ENCODE measurements at regions not wholly inside any gene's neighbourhood (a gene's known extent, or its start where the extent isn't known, plus 50 kb on each side); places are given as distances from the start of the nearest gene placed in this dataset.
A peak's percentile ranks its signal among the peaks of the same experiment; 100 is the strongest.

DNA sequence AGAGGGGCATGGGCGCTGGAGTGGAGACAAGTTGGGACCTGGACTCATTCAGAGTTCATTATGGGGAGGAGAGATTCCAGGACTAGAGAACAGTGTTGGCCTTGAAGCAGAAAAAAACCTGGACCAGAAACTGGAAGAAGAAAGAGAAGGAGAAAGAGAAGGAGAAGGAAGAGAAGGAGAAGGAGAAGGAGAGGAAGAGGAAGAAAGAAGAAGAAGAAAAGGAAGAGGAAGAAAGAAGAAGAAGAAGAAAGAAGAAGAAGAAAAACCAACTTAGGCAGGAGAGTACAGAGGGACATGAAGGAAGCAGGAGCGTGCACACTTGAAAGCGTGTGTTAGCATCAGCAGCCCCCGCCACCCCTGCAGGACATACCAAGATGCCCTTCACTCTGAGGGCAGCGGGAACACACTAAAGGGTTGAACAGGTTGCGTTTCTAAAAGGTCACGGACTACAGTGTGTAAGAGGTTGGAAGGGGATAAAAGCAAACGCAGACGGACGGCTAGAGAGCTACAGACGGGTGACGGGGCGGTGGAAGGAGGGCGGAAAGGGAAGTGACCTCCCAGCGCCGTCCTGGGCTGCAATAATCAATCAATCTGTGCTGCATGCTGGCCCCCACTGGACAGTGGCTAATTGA lies 95.3 kb downstream of the SEC61G start:
- DNase-seq (ENCODE audit: low spot score in 2 of 2), result no peak
- Histone ChIP-seq H3K4me1 (no peaks in the 10 kb centered on the region), H3K27me3 (ENCODE audit: low read depth) (0 out of 2 replicates have a peak, but pooled peaks cover 6% of the 10 kb centered on the region), H3K36me3 (replicated peaks) (no peaks in the 10 kb centered on the region), H3K9me3 (no peaks in the 10 kb centered on the region), H3K4me3 (peak overlapping the region; percentile 8; the same call in 1 of the 2 replicates)
- in situ Hi-C loops (cut with MboI; ENCODE audit: low sequenced_read_pairs), result no loop called here

DNA sequence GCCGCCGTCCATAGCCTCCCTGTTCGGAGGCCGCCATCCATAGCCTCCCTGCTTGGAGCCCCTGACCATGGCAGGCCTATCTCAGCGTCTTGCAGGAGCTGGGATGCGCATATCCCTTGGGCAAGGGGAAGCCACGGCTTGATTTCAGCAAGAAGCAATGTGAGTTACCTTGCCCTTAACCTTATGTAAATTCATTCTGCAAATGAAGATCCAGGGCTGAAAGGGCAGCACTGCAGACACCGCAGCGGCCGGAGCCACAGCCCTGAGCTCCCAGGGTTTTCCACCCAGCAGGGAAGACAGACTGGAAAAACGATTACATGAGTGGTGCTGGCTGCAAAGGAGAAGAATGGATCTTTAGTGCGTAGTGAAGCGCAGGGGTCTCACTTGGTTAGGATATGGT lies 95.8 kb downstream of the SEC61G start:
- no peaks in the 10 kb centered on the region for H3K36me3 ChIP-seq (replicated peaks)
- DNase-seq (ENCODE audit: low spot score in 2 of 2), result no peak
- in situ Hi-C loops (cut with MboI; ENCODE audit: low sequenced_read_pairs), result no loop called here
- H3K9me3 ChIP-seq, result no peaks in the 10 kb centered on the region
- H3K4me3 ChIP-seq, result no peak overlapping the region
- H3K4me1 ChIP-seq, result no peaks in the 10 kb centered on the region
- 0 out of 2 replicates have a peak, but pooled peaks cover 6% of the 10 kb centered on the region for H3K27me3 ChIP-seq (ENCODE audit: low read depth)

DNA sequence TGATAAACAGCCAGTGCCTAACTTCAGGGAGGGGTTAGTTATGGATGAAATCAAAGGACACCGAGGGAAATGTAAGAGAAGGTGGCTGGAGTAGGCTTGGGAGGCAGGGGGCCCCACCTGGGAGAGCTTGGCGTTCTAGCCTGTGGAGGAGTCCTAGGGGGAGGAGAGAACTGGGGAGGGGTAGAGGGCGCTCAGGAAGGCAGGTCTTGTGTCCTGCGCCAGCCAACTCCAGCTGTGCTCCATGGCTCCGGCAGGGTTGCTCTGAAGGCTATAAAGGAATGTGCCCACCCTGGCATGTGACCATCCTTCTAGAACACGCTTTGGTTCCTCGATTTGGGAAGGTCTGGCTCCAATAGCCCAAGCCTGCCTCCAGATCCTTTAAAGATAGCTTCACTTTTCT lies 96.3 kb downstream of the SEC61G start:
- in situ Hi-C loops (cut with MboI; ENCODE audit: low sequenced_read_pairs), result no loop called here
- H3K4me1 ChIP-seq, result no peaks in the 10 kb centered on the region
- no peak for DNase-seq (ENCODE audit: low spot score in 2 of 2)
- H3K36me3 ChIP-seq (replicated peaks), result no peaks in the 10 kb centered on the region
- H3K27me3 ChIP-seq (ENCODE audit: low read depth), result 0 out of 2 replicates have a peak, but pooled peaks cover 6% of the 10 kb centered on the region
- no peaks in the 10 kb centered on the region for H3K9me3 ChIP-seq
- H3K4me3 ChIP-seq, result no peak overlapping the region

DNA sequence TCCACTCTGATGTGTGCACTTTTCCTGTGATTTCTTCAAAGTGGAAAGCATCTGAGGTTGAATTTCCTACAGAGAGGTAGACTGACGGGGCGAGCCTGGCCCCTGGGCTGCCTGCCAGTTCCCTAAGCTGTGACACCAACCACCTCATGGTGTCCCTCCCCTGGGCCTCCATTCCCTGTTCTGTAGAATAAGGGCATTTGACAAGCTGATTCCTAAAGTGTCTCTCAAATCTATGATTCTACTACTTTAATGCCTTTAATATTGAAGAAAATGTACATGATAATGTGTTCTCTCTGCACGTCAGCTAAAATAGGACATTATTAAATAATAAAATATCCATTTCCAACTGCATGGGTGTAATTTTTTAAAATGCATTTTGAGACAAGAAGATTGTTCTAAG lies 105.1 kb downstream of the SEC61G start:
- H3K4me1 ChIP-seq, result no peaks in the 10 kb centered on the region
- no peaks in the 10 kb centered on the region for H3K36me3 ChIP-seq (replicated peaks)
- H3K9me3 ChIP-seq, result no peaks in the 10 kb centered on the region
- DNase-seq (ENCODE audit: low spot score in 2 of 2), result no peak
- H3K27me3 ChIP-seq (ENCODE audit: low read depth), result no peaks in the 10 kb centered on the region
- no peak overlapping the region for H3K4me3 ChIP-seq
- in situ Hi-C loops (cut with MboI; ENCODE audit: low sequenced_read_pairs), result no loop called here

DNA sequence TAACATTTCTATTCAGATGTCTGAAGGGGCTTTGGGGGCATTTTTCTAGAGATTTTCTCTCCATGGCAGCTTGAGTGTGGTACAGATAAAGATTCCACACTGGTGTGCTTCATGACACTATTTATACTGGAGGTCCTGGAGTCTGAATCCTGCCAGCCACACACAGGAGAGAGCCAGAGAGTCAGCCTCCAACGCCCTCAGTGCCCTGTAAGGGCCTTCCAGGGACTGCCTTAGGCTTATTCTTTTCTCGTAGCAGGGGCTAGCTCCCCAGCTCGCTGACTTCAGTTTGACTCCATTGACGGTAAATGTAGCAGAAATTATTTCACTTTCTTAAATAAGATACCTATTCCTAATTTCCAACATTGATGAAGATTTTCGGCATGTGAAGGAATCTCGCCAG lies 100.9 kb downstream of the VSTM2A start:
- no peaks in the 10 kb centered on the region for H3K4me1 ChIP-seq
- no peaks in the 10 kb centered on the region for H3K27me3 ChIP-seq (ENCODE audit: low read depth)
- no peaks in the 10 kb centered on the region for H3K36me3 ChIP-seq (replicated peaks)
- in situ Hi-C loops (cut with MboI; ENCODE audit: low sequenced_read_pairs), result no loop called here
- no peak for DNase-seq (ENCODE audit: low spot score in 2 of 2)
- no peak overlapping the region for H3K4me3 ChIP-seq
- no peaks in the 10 kb centered on the region for H3K9me3 ChIP-seq

DNA sequence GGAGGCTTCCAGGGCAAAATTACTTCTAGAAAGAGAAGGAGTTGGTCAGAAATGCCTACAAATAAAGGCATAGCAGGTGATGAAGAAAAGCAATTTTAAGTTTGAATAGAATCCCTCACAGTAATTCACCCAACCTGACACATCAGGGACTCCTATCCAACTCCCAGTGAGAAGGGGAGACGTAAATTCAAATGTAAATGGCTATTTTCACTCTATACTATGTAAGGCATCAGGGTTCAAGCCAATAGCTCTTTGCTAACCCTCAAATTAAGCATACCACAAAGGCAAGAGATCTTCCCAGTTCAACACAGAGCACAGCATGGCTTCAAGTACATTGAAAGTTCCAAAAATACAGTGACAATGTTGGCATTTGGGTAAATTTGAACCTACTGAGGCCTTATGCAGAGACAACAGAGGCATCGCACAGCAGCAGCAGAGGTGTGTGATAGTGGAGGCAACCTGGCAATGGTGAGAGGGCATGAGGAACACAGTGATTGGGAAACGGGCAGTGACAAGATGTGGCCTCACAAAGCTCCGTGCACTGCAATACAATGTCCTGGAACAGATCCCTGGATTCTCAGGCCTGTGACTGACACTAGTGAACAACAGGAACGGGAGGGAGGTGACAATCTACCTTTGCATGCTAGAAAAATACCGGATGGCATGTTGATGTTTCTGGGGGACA lies 95.7 kb downstream of the VSTM2A start:
- Histone ChIP-seq H3K36me3 (replicated peaks) (no peaks in the 10 kb centered on the region), H3K4me1 (no peaks in the 10 kb centered on the region), H3K4me3 (no peak overlapping the region), H3K9me3 (no peaks in the 10 kb centered on the region), H3K27me3 (ENCODE audit: low read depth) (no peaks in the 10 kb centered on the region)
- no peak for DNase-seq (ENCODE audit: low spot score in 2 of 2)
- in situ Hi-C loops (cut with MboI; ENCODE audit: low sequenced_read_pairs), result no loop called here

DNA sequence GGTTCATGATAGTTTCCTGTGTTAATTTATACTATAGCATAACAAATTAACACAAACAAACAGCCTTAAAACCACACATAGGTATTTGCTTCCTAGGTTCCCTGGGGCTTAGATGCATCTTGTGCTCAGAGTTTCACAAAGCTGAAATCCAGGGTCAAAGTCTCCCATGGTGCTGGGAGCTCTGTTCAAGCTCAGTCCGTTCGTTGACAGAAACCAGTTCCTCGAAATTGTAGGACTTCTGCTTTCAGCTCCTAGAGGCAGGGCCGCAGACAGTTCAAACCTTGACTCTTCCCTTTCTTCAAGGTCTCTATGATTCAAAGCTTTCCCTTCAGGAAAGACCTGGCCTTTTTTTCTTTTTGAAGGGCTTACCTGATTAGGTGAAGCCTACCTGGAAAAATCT lies 90.5 kb downstream of the VSTM2A start:
- H3K4me3 ChIP-seq, result no peak overlapping the region
- H3K4me1 ChIP-seq, result no peaks in the 10 kb centered on the region
- in situ Hi-C loops (cut with MboI; ENCODE audit: low sequenced_read_pairs), result no loop called here
- DNase-seq (ENCODE audit: low spot score in 2 of 2), result no peak
- H3K9me3 ChIP-seq, result no peaks in the 10 kb centered on the region
- H3K36me3 ChIP-seq (replicated peaks), result no peaks in the 10 kb centered on the region
- H3K27me3 ChIP-seq (ENCODE audit: low read depth), result no peaks in the 10 kb centered on the region

DNA sequence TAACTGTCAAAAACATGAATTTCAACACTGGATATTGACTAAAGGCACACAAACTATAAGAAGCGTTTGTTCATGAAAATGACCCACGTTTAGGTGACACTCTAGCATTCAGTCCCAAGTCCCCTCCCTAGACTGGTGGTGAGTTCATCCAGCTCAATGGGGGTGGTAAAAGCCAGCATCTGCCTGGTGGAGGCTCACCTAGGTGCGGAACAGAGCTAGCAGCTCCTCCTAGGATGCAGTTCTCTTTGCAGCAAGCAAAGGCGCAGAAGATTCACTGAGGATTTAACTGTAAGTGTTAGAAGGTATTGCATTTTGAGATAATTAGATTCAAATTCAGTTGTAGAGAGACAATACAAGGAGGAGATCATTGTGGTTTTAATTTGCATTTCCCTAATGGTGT lies 87.6 kb downstream of the VSTM2A start:
- in situ Hi-C loops (cut with MboI; ENCODE audit: low sequenced_read_pairs), result no loop called here
- Histone ChIP-seq H3K4me3 (no peak overlapping the region), H3K27me3 (ENCODE audit: low read depth) (no peaks in the 10 kb centered on the region), H3K36me3 (replicated peaks) (no peaks in the 10 kb centered on the region), H3K4me1 (no peaks in the 10 kb centered on the region), H3K9me3 (no peaks in the 10 kb centered on the region)
- DNase-seq (ENCODE audit: low spot score in 2 of 2), result no peak

DNA sequence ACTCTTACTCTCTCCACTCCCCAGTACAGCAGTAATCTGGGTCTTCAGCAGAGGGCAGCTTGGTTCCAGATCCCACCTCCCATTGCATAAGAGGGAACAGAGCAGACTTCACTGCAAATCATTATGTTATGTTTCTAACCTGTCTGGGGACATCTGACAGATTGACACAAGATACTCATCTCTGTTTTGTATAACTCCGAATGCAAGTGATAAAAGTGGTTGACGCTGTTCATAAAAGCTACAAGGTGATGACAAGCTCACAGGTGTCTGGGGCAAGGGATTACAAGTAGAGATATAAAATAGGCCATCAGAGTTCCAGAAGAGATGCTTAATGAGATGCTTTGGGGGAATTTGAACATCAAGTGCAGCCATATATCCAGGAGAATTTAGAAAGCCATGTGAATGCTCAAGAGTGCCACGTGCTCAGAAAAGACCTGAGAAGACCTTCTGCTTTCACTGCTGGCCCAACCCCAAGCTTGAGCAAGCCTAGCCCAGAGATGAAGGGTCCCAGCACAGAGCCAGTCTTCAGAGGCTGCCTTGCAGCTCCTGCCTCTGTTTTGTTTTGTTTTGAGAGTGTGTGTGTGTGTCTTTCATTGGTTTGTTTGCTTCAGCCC lies 80.6 kb downstream of the VSTM2A start:
- DNase-seq (ENCODE audit: low spot score in 2 of 2), result no peak
- Histone ChIP-seq H3K36me3 (replicated peaks) (no peaks in the 10 kb centered on the region), H3K9me3 (no peaks in the 10 kb centered on the region), H3K4me1 (no peaks in the 10 kb centered on the region), H3K27me3 (ENCODE audit: low read depth) (no peaks in the 10 kb centered on the region), H3K4me3 (no peak overlapping the region)
- in situ Hi-C loops (cut with MboI; ENCODE audit: low sequenced_read_pairs), result no loop called here
